ENCODE measurements at regions not wholly inside any gene's neighbourhood (a gene's known extent, or its start where the extent isn't known, plus 50 kb on each side); places are given as distances from the start of the nearest gene placed in this dataset.

DNA sequence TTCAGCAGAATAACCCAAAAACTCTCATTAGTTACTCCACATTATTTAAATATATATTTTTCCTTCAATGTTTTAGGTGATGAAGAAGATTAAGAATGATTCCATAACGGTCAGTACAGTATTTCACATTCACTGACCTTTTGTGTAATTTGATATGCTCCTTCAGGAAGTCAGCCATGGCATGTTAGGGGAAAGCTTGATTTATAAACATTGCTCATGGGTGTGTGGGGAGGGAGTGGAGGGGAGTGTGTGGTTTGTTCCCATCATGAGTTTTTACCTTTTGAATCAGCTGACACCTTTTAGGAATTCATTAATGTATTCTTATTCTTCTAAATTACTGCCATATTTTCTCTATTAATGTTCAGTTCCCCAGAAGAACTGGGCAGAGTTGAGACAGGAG is 240.2 kb downstream of the ATG4C start:
- Histone ChIP-seq H3K9me3 (ENCODE audit: insufficient read depth, low read depth, low read length) (no peaks in the 10 kb centered on the region), H3K4me3 (ENCODE audit: low read length, poor library complexity, severe bottlenecking) (no peak overlapping the region), H3K4me1 (ENCODE audit: insufficient read depth, low read length, poor library complexity, severe bottlenecking) (no peaks in the 10 kb centered on the region), H3K27me3 (ENCODE audit: insufficient read depth, low read length, poor library complexity, severe bottlenecking) (no peaks in the 10 kb centered on the region), H2AFZ (ENCODE audit: low read length) (no peak overlapping the region), H3K4me2 (ENCODE audit: low read depth, low read length, poor library complexity, severe bottlenecking) (no peak overlapping the region), H4K20me1 (ENCODE audit: insufficient read depth, low read length, poor library complexity, severe bottlenecking) (no peaks in the 10 kb centered on the region), H3K9ac (ENCODE audit: low read depth, low read length, poor library complexity, severe bottlenecking) (no peak overlapping the region), H3K79me2 (ENCODE audit: insufficient read depth, low read length) (no peaks in the 10 kb centered on the region), H3K36me3 (ENCODE audit: insufficient read depth, low read length) (no peaks in the 10 kb centered on the region), H3K9me2 (replicated peaks; ENCODE audit: low read depth, low read length) (no peaks in the 10 kb centered on the region), H3F3A (ENCODE audit: low read depth) (no peaks in the 10 kb centered on the region)
- TF ChIP-seq EZH2phosphoT487 (IDR thresholded peaks at IDR 0.05; ENCODE audit: borderline replicate concordance): no peak
- TF ChIP-seq, protein P1, sequence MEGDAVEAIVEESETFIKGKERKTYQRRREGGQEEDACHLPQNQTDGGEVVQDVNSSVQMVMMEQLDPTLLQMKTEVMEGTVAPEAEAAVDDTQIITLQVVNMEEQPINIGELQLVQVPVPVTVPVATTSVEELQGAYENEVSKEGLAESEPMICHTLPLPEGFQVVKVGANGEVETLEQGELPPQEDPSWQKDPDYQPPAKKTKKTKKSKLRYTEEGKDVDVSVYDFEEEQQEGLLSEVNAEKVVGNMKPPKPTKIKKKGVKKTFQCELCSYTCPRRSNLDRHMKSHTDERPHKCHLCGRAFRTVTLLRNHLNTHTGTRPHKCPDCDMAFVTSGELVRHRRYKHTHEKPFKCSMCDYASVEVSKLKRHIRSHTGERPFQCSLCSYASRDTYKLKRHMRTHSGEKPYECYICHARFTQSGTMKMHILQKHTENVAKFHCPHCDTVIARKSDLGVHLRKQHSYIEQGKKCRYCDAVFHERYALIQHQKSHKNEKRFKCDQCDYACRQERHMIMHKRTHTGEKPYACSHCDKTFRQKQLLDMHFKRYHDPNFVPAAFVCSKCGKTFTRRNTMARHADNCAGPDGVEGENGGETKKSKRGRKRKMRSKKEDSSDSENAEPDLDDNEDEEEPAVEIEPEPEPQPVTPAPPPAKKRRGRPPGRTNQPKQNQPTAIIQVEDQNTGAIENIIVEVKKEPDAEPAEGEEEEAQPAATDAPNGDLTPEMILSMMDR (conservative IDR thresholded peaks at IDR 0.05; ENCODE audit: low read length): no peak

DNA sequence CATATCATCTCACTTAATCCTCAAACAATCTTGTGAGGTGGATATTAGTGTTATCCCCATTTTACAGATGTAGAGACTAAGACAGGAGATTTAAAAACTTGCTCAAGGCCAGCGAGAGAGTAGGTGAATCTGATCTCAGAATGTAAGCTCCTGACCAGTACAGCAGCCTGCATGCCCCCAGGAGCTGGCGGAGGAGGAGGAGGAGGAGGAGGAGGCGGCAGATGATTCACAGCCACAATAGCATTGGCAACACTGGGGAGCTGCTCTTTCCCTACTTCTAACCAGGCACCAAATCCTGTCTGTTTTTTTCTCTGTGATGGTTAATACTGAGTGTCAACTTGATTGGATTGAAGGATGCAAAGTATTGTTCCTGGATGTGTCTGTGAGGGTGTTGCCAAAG is 243.2 kb downstream of the ATG4C start:
- H3K4me1 ChIP-seq (ENCODE audit: insufficient read depth, low read length, poor library complexity, severe bottlenecking): no peaks in the 10 kb centered on the region
- H4K20me1 ChIP-seq (ENCODE audit: insufficient read depth, low read length, poor library complexity, severe bottlenecking): no peaks in the 10 kb centered on the region

DNA sequence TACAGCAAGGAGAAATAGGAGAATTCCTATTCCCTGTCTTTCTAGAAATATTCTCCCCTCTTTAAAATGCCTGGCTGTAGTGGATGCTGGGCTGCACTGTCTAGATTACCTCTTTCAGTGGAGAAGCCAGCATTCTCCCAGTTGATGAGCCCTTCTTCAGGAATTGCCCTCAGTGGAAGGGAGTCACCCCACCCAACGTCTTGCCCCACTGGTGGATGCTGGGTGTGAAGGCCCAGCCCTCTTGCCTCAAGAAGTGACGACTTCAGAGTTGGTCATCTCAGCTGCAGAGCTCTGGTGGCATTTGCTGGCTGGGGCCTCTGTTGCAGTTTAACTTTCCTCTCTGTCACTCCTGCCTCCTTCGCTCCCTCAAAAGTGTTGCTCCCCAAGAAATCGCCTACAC is 248.2 kb downstream of the ATG4C start:
- Histone ChIP-seq H2AFZ (ENCODE audit: low read length) (no peak overlapping the region), H3K9me3 (ENCODE audit: insufficient read depth, low read depth, low read length) (no peaks in the 10 kb centered on the region), H4K20me1 (ENCODE audit: insufficient read depth, low read length, poor library complexity, severe bottlenecking) (no peaks in the 10 kb centered on the region), H3K9me2 (replicated peaks; ENCODE audit: low read depth, low read length) (no peaks in the 10 kb centered on the region), H3K4me3 (ENCODE audit: low read length, poor library complexity, severe bottlenecking) (no peak overlapping the region), H3K4me2 (ENCODE audit: low read depth, low read length, poor library complexity, severe bottlenecking) (no peak overlapping the region), H3K79me2 (ENCODE audit: insufficient read depth, low read length) (no peaks in the 10 kb centered on the region), H3K36me3 (ENCODE audit: insufficient read depth, low read length) (no peaks in the 10 kb centered on the region), H3K9ac (ENCODE audit: low read depth, low read length, poor library complexity, severe bottlenecking) (no peak overlapping the region), H3K27me3 (ENCODE audit: insufficient read depth, low read length, poor library complexity, severe bottlenecking) (no peaks in the 10 kb centered on the region), H3F3A (ENCODE audit: low read depth) (no peaks in the 10 kb centered on the region), H3K4me1 (ENCODE audit: insufficient read depth, low read length, poor library complexity, severe bottlenecking) (no peaks in the 10 kb centered on the region)
- TF ChIP-seq, protein P1 (conservative IDR thresholded peaks at IDR 0.05; ENCODE audit: low read length): no peak
- TF ChIP-seq EZH2phosphoT487 (IDR thresholded peaks at IDR 0.05; ENCODE audit: borderline replicate concordance): no peak

More for the DNA sequence above, 243.2 kb downstream of the ATG4C start:
- Histone ChIP-seq H3K9ac (ENCODE audit: low read depth, low read length, poor library complexity, severe bottlenecking) (no peak overlapping the region), H2AFZ (ENCODE audit: low read length) (no peak overlapping the region), H3K79me2 (ENCODE audit: insufficient read depth, low read length) (no peaks in the 10 kb centered on the region), H3K27me3 (ENCODE audit: insufficient read depth, low read length, poor library complexity, severe bottlenecking) (no peaks in the 10 kb centered on the region), H3K36me3 (ENCODE audit: insufficient read depth, low read length) (no peaks in the 10 kb centered on the region), H3F3A (ENCODE audit: low read depth) (no peaks in the 10 kb centered on the region), H3K4me2 (ENCODE audit: low read depth, low read length, poor library complexity, severe bottlenecking) (no peak overlapping the region), H3K4me3 (ENCODE audit: low read length, poor library complexity, severe bottlenecking) (no peak overlapping the region), H3K9me2 (replicated peaks; ENCODE audit: low read depth, low read length) (no peaks in the 10 kb centered on the region), H3K9me3 (ENCODE audit: insufficient read depth, low read depth, low read length) (no peaks in the 10 kb centered on the region)
- TF ChIP-seq, protein P1 (conservative IDR thresholded peaks at IDR 0.05; ENCODE audit: low read length): no peak
